MM.1S (cell line): ENCODE measurements at regions not wholly inside any gene's neighbourhood (a gene's known extent, or its start where the extent isn't known, plus 50 kb on each side); places are given as distances from the start of the nearest gene placed in this dataset.

Source experiments
- DNase-seq: peaks from one replicate; pipeline ENCODE4 v3.0.0-alpha.2; 2015
- H2AFZ ChIP-seq: fragments of 300-600 bp; sonication (generic); 2 replicates; pipeline ENCODE4 v1.6.0; 2016; ENCODE audit warnings: antibody characterized with exemption, low read length
- H3F3A ChIP-seq: fragments of 300-600 bp; sonication (generic); 2 replicates; pipeline ENCODE4 v1.6.1; 2016; ENCODE audit warnings: mild to moderate bottlenecking, antibody characterized with exemption, low read length, moderate library complexity, mixed read lengths; ENCODE audit not compliant: insufficient read depth
- H3K27ac ChIP-seq: fragments of 300-600 bp; sonication (generic); 2 replicates; pipeline ENCODE4 v1.5.1; 2016; ENCODE audit warnings: mild to moderate bottlenecking, low read length
- H3K27me3 ChIP-seq: fragments of 300-600 bp; sonication (generic); replicated peaks from 2 replicates; pipeline ENCODE4 v1.6.0; 2016; ENCODE audit warnings: low read length; ENCODE audit not compliant: insufficient read depth
- H3K36me3 ChIP-seq: fragments of 300-600 bp; sonication (generic); replicated peaks from 2 replicates; pipeline ENCODE4 v1.6.1; 2016; ENCODE audit warnings: mild to moderate bottlenecking, low read length, mixed read lengths; ENCODE audit not compliant: insufficient read depth
- H3K4me1 ChIP-seq: fragments of 300-600 bp; sonication (generic); 2 replicates; pipeline ENCODE4 v1.6.1; 2016; ENCODE audit warnings: low read length, mixed read lengths
- H3K4me2 ChIP-seq: fragments of 300-600 bp; sonication (generic); 2 replicates; pipeline ENCODE4 v1.6.0; 2016; ENCODE audit warnings: low read depth, low read length
- H3K4me3 ChIP-seq: fragments of 300-600 bp; sonication (generic); 2 replicates; pipeline ENCODE4 v1.5.1; 2016; ENCODE audit warnings: low read length, mixed read lengths
- H3K79me2 ChIP-seq: fragments of 300-600 bp; sonication (generic); 2 replicates; pipeline ENCODE4 v1.6.1; 2016; ENCODE audit warnings: mixed run types, low read length, mixed read lengths
- H3K9ac ChIP-seq: fragments of 300-600 bp; sonication (generic); 2 replicates; pipeline ENCODE4 v1.6.1; 2016; ENCODE audit warnings: low read length, mixed read lengths
- H3K9me2 ChIP-seq: fragments of 300-600 bp; sonication (generic); replicated peaks from 2 replicates; pipeline ENCODE4 v1.6.1; 2016; ENCODE audit warnings: mild to moderate bottlenecking, low read length, mixed read lengths; ENCODE audit not compliant: insufficient read depth
- H3K9me3 ChIP-seq: fragments of 300-600 bp; sonication (generic); replicated peaks from 2 replicates; pipeline ENCODE4 v1.6.1; 2016; ENCODE audit warnings: mild to moderate bottlenecking, low read length, mixed read lengths; ENCODE audit not compliant: insufficient read depth
- H4K20me1 ChIP-seq: fragments of 300-600 bp; sonication (generic); 2 replicates; pipeline ENCODE4 v1.6.1; 2016; ENCODE audit warnings: mild to moderate bottlenecking, low read length, moderate library complexity, mixed read lengths; ENCODE audit not compliant: insufficient read depth
- EZH2 ChIP-seq: fragments of 300-600 bp; sonication (generic); optimal IDR thresholded peaks from 2 replicates; pipeline ENCODE3; 2017; ENCODE audit warnings: low read depth, mild to moderate bottlenecking, antibody characterized with exemption, low read length, mixed read lengths
- EZH2phosphoT487 ChIP-seq: fragments of 300-600 bp; sonication (generic); IDR thresholded peaks from 2 replicates; pipeline ENCODE4 v1.6.1; 2018; ENCODE audit warnings: antibody characterized with exemption, low read length
- TF ChIP-seq, protein P1 (sequence below): fragments of 300-600 bp; sonication (generic); IDR thresholded peaks from 2 replicates; pipeline ENCODE4 v1.5.1; 2016; ENCODE audit warnings: antibody characterized with exemption, low read length, mixed read lengths

DNA sequence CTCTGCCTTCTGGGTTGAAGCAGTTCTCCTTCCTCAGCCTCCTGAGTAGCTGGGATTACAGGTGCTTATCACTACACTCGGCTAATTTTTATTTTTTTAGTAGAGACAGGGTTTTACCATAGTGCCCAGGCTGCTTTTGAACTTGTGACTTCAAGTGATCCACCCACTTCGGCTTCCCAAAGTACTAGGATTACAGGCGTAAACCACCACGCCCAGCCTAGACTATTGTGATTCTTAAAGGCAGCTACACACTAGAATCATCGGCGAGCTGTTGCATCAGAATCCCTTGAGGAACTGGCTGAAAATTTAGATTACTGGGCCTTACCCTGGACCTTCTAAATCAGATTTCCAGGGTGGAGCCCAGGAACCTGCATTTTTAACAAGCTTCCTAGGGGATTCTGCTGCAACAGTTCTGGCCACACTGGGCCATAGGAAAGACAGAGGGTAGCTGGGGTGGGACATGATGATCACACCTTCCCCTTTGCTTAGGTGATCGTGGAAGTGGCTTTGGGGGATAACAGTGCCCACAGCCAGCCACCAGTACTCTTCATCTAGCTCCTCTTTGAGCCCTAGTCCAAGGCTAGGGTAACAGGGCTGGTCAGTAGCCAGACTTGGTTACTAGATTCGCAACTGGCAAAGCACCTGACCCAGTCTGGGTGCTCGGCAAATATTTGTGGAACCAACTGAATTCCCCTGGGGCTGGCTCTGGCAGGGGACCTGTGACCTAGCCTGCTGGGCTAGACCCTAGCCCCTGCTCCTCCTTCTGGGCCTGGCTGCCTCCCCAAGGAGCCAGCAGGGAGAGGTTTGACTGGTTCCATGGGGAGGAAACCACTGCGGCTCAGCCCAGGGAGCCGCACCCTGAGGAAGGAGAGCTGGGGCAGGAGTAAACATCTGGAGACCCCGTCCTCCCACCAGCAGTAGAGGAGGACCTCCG lies 67.1 kb upstream of the DUSP5 start:
- DNase-seq: no peak
- Histone ChIP-seq H3K9me2 (no peaks in the 10 kb centered on the region), H3K4me3 (no peak overlapping the region), H3K79me2 (no peaks in the 10 kb centered on the region), H3K9me3 (no peaks in the 10 kb centered on the region), H3F3A (no peaks in the 10 kb centered on the region), H3K4me1 (peaks cover 24% of the 10 kb centered on the region), H3K27me3 (no peaks in the 10 kb centered on the region), H3K9ac (no peak overlapping the region), H3K4me2 (no peak overlapping the region), H3K27ac (no peak overlapping the region), H4K20me1 (no peaks in the 10 kb centered on the region), H2AFZ (no peak overlapping the region), H3K36me3 (no peaks in the 10 kb centered on the region)
- TF ChIP-seq EZH2phosphoT487: no peak
- TF ChIP-seq, protein P1, sequence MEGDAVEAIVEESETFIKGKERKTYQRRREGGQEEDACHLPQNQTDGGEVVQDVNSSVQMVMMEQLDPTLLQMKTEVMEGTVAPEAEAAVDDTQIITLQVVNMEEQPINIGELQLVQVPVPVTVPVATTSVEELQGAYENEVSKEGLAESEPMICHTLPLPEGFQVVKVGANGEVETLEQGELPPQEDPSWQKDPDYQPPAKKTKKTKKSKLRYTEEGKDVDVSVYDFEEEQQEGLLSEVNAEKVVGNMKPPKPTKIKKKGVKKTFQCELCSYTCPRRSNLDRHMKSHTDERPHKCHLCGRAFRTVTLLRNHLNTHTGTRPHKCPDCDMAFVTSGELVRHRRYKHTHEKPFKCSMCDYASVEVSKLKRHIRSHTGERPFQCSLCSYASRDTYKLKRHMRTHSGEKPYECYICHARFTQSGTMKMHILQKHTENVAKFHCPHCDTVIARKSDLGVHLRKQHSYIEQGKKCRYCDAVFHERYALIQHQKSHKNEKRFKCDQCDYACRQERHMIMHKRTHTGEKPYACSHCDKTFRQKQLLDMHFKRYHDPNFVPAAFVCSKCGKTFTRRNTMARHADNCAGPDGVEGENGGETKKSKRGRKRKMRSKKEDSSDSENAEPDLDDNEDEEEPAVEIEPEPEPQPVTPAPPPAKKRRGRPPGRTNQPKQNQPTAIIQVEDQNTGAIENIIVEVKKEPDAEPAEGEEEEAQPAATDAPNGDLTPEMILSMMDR: no peak
- no peak for TF ChIP-seq EZH2

- no peak overlapping the region for H3K4me2 ChIP-seq
- H3K79me2 ChIP-seq: no peaks in the 10 kb centered on the region
- no peaks in the 10 kb centered on the region for H3K9me3 ChIP-seq
- no peak for DNase-seq
- H3K9me2 ChIP-seq: no peaks in the 10 kb centered on the region
- no peaks in the 10 kb centered on the region for H3K36me3 ChIP-seq
- H3K9ac ChIP-seq: no peak overlapping the region
- H3K4me3 ChIP-seq: no peak overlapping the region
- H3F3A ChIP-seq: no peaks in the 10 kb centered on the region
- H3K4me1 ChIP-seq: peaks cover 15% of the 10 kb centered on the region
- H3K27ac ChIP-seq: no peak overlapping the region
- TF ChIP-seq EZH2 (no peak), EZH2phosphoT487 (no peak)
- TF ChIP-seq, protein P1: no peak
- no peaks in the 10 kb centered on the region for H3K27me3 ChIP-seq
- no peak overlapping the region for H2AFZ ChIP-seq
- H4K20me1 ChIP-seq: no peaks in the 10 kb centered on the region
Measured at GRCh38 chr10:110431659-110432058, 66.0 kb upstream of the DUSP5 start.

- H3K79me2 ChIP-seq: no peaks in the 10 kb centered on the region
- H3K27ac ChIP-seq: no peak overlapping the region
- H3K9ac ChIP-seq: no peak overlapping the region
- no peaks in the 10 kb centered on the region for H3K36me3 ChIP-seq
- H2AFZ ChIP-seq: no peak overlapping the region
- no peak for TF ChIP-seq EZH2
- TF ChIP-seq, protein P1: no peak
- TF ChIP-seq EZH2phosphoT487: no peak
- H3K9me3 ChIP-seq: no peaks in the 10 kb centered on the region
- H3K4me3 ChIP-seq: no peak overlapping the region
- DNase-seq: no peak
- H3K27me3 ChIP-seq: no peaks in the 10 kb centered on the region
- peaks cover 15% of the 10 kb centered on the region for H3K4me1 ChIP-seq
- no peaks in the 10 kb centered on the region for H4K20me1 ChIP-seq
- no peaks in the 10 kb centered on the region for H3K9me2 ChIP-seq
- H3F3A ChIP-seq: no peaks in the 10 kb centered on the region
- no peak overlapping the region for H3K4me2 ChIP-seq
Measured at GRCh38 chr10:110432084-110432483, 65.6 kb upstream of the DUSP5 start.
